A673 (cell line): ENCODE measurements at regions not wholly inside any gene's neighbourhood (a gene's known extent, or its start where the extent isn't known, plus 50 kb on each side); places are given as distances from the start of the nearest gene placed in this dataset.

Source experiments
- EZH2 ChIP-seq: fragments of 200-600 bp; sonication (generic); IDR thresholded peaks from 2 replicates; pipeline ENCODE4 v1.6.1; 2017; ENCODE audit warnings: borderline replicate concordance, low read depth, mild to moderate bottlenecking, mixed read lengths, antibody characterized with exemption, low read length; ENCODE audit not compliant: poor library complexity, severe bottlenecking
- TF ChIP-seq, protein P1 (sequence below): fragments of 300-800, 200-600 bp; sonication (generic); conservative IDR thresholded peaks from 2 replicates; pipeline ENCODE4 v1.5.1; 2017; ENCODE audit warnings: low read depth, mild to moderate bottlenecking, antibody characterized with exemption, low read length, moderate library complexity, mixed read lengths

GRCh38 chr18:67117804-67118203, 398.7 kb downstream of the DSEL start:
- TF ChIP-seq, protein P1, sequence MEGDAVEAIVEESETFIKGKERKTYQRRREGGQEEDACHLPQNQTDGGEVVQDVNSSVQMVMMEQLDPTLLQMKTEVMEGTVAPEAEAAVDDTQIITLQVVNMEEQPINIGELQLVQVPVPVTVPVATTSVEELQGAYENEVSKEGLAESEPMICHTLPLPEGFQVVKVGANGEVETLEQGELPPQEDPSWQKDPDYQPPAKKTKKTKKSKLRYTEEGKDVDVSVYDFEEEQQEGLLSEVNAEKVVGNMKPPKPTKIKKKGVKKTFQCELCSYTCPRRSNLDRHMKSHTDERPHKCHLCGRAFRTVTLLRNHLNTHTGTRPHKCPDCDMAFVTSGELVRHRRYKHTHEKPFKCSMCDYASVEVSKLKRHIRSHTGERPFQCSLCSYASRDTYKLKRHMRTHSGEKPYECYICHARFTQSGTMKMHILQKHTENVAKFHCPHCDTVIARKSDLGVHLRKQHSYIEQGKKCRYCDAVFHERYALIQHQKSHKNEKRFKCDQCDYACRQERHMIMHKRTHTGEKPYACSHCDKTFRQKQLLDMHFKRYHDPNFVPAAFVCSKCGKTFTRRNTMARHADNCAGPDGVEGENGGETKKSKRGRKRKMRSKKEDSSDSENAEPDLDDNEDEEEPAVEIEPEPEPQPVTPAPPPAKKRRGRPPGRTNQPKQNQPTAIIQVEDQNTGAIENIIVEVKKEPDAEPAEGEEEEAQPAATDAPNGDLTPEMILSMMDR: no peak
- TF ChIP-seq EZH2: no peak
